IMR-90 (cell line): ENCODE measurements at regions not wholly inside any gene's neighbourhood (a gene's known extent, or its start where the extent isn't known, plus 50 kb on each side); places are given as distances from the start of the nearest gene placed in this dataset.

Experiments used
- ATAC-seq: fragments of 200-7000 bp; cut with Tn5 transposase; 2 replicates; pipeline ENCODE4 v1.9.1; 2020; ENCODE audit warnings: low read depth, mild to moderate bottlenecking, moderate library complexity
- BruUV-seq: library from RNA; stranded (reverse); fragments of 400-500 nt; replicated peaks from 2 replicates; lab custom pipeline; 2021; lab: Mats Ljungman, UMichigan
- CTCF ChIA-PET: fragments of 300-600 bp; formaldehyde crosslinking; extraction: SDS; loops from one replicate; lab custom pipeline; 2021; ENCODE audit warnings: antibody characterized with exemption; lab: Yijun Ruan, JAX
- POLR2A ChIA-PET: fragments of 300-600 bp; sonication (Branson Sonifier 250); formaldehyde crosslinking; loops from one replicate; lab custom pipeline; 2022; ENCODE audit warnings: antibody characterized with exemption; ENCODE audit not compliant: unreplicated experiment; lab: Charles Lee
- DNase-seq: peaks from one replicate; pipeline ENCODE4 v3.0.0; 2013
- H2AFZ ChIP-seq: replicated peaks from 2 replicates; pipeline ENCODE3; 2013; ENCODE audit warnings: low read length, mild to moderate bottlenecking; ENCODE audit not compliant: poor library complexity
- H2AK5ac ChIP-seq: 2 replicates; pipeline ENCODE4 v1.6.1; 2013; ENCODE audit warnings: low read depth, low read length, inconsistent platforms
- H2AK9ac ChIP-seq: replicated peaks from 2 replicates; pipeline ENCODE3; 2013; ENCODE audit warnings: mild to moderate bottlenecking, low read depth, low read length, moderate library complexity; ENCODE audit not compliant: poor library complexity
- H2BK120ac ChIP-seq: 2 replicates; pipeline ENCODE4 v1.6.1; 2013; ENCODE audit warnings: low read depth, low read length, inconsistent platforms
- H2BK15ac ChIP-seq: 3 replicates; pipeline ENCODE4 v1.6.1; 2013; ENCODE audit warnings: low read depth, low read length, inconsistent platforms
- H2BK20ac ChIP-seq: 2 replicates; pipeline ENCODE4 v1.6.1; 2013; ENCODE audit warnings: low read depth, mild to moderate bottlenecking, inconsistent platforms, low read length, moderate library complexity
- H2BK5ac ChIP-seq: 2 replicates; pipeline ENCODE4 v1.6.1; 2013; ENCODE audit warnings: mild to moderate bottlenecking, low read depth, low read length, inconsistent platforms; ENCODE audit not compliant: poor library complexity, severe bottlenecking
- H3K14ac ChIP-seq: replicated peaks from 2 replicates; pipeline ENCODE4 v1.6.1; 2013; ENCODE audit warnings: low read depth, low read length, inconsistent platforms
- H3K18ac ChIP-seq: 2 replicates; pipeline ENCODE4 v1.6.1; 2013; ENCODE audit warnings: low read depth, low read length, control low read depth
- H3K23ac ChIP-seq: 2 replicates; pipeline ENCODE4 v1.6.1; 2013; ENCODE audit warnings: low read depth, low read length, inconsistent platforms
- H3K27ac ChIP-seq: 2 replicates; pipeline ENCODE4 v1.5.1; 2013; ENCODE audit warnings: mild to moderate bottlenecking, control low read depth, low read length; ENCODE audit not compliant: insufficient read depth
- H3K27me3 ChIP-seq: 2 replicates; pipeline ENCODE4 v1.6.1; 2013; ENCODE audit warnings: low read length; ENCODE audit not compliant: control insufficient read depth, insufficient read depth
- H3K36me3 ChIP-seq: 2 replicates; pipeline ENCODE4 v1.6.1; 2013; ENCODE audit warnings: low read length, mixed read lengths; ENCODE audit not compliant: control insufficient read depth, insufficient read depth
- H3K4ac ChIP-seq: 2 replicates; pipeline ENCODE4 v1.6.1; 2013; ENCODE audit warnings: low read depth, low read length, inconsistent platforms
- H3K4me1 ChIP-seq: 2 replicates; pipeline ENCODE4 v1.6.1; 2013; ENCODE audit warnings: low read length, mixed read lengths; ENCODE audit not compliant: control insufficient read depth, insufficient read depth
- H3K4me2 ChIP-seq: 2 replicates; pipeline ENCODE4 v1.6.1; 2013; ENCODE audit warnings: low read depth, mild to moderate bottlenecking, control low read depth, low read length, moderate library complexity
- H3K4me3 ChIP-seq: 2 replicates; pipeline ENCODE4 v1.5.1; 2013; ENCODE audit warnings: low read depth, mild to moderate bottlenecking, control low read depth, low read length, moderate library complexity; ENCODE audit not compliant: insufficient read depth
- H3K56ac ChIP-seq: 2 replicates; pipeline ENCODE4 v1.6.1; 2013; ENCODE audit warnings: low read length, inconsistent platforms; ENCODE audit not compliant: insufficient read depth; ENCODE audit errors: extremely low read depth
- H3K79me1 ChIP-seq, 2 experiments: 2 replicates each; pipeline ENCODE4 v1.6.1; 2013; ENCODE audit warnings: low read length in 2 of 2, inconsistent platforms in 1 of 2, low read depth in 1 of 2
- H3K9ac ChIP-seq: 2 replicates; pipeline ENCODE4 v1.6.1; 2013; ENCODE audit warnings: low read depth, low read length, control low read depth
- H3K9me1 ChIP-seq: 2 replicates; pipeline ENCODE4 v1.6.1; 2013; ENCODE audit warnings: low read length, inconsistent platforms; ENCODE audit not compliant: insufficient read depth
- H3K9me3 ChIP-seq: 2 replicates; pipeline ENCODE4 v1.6.1; 2013; ENCODE audit warnings: low read length; ENCODE audit not compliant: control insufficient read depth, insufficient read depth
- H4K20me1 ChIP-seq: 2 replicates; pipeline ENCODE4 v1.6.1; 2013; ENCODE audit warnings: low read length, inconsistent platforms; ENCODE audit not compliant: insufficient read depth
- H4K5ac ChIP-seq: 2 replicates; pipeline ENCODE4 v1.6.1; 2013; ENCODE audit warnings: mild to moderate bottlenecking, low read depth, low read length, control low read depth
- H4K8ac ChIP-seq, 2 experiments: 2 replicates each; pipeline ENCODE4 v1.6.1; 2013; ENCODE audit warnings: low read depth in 2 of 2, low read length in 2 of 2, control low read depth in 1 of 2, inconsistent platforms in 1 of 2
- H4K91ac ChIP-seq: 2 replicates; pipeline ENCODE4 v1.6.1; 2013; ENCODE audit warnings: low read depth, low read length, inconsistent platforms; ENCODE audit not compliant: insufficient read depth
- BHLHE40 ChIP-seq: fragments of 150-350 bp; IDR thresholded peaks from 2 replicates; pipeline ENCODE4 v1.6.1; 2016; ENCODE audit warnings: mild to moderate bottlenecking, low read depth, low read length
- CEBPB ChIP-seq: IDR thresholded peaks from 2 replicates; pipeline ENCODE4 v1.6.1; 2012; ENCODE audit warnings: low read depth, low read length, improper control_type of control experiment
- CHD1 ChIP-seq: IDR thresholded peaks from 2 replicates; pipeline ENCODE4 v1.6.1; 2012; ENCODE audit warnings: low read depth, low read length, improper control_type of control experiment
- ELK1 ChIP-seq: fragments of 150-350 bp; IDR thresholded peaks from 2 replicates; pipeline ENCODE4 v1.6.1; 2016; ENCODE audit warnings: low read depth, mild to moderate bottlenecking, low read length, moderate library complexity, borderline replicate concordance
- FOS ChIP-seq: fragments of 150-350 bp; IDR thresholded peaks from 2 replicates; pipeline ENCODE4 v1.6.1; 2016; ENCODE audit warnings: low read depth, low read length
- MAFK ChIP-seq: IDR thresholded peaks from 2 replicates; pipeline ENCODE4 v1.6.1; 2012; ENCODE audit warnings: low read depth, low read length, improper control_type of control experiment
- MAZ ChIP-seq: IDR thresholded peaks from 2 replicates; pipeline ENCODE4 v1.6.1; 2012; ENCODE audit warnings: low read depth, mild to moderate bottlenecking, low read length, improper control_type of control experiment, moderate library complexity, borderline replicate concordance
- MXI1 ChIP-seq: IDR thresholded peaks from 2 replicates; pipeline ENCODE4 v1.6.1; 2012; ENCODE audit warnings: low read depth, mild to moderate bottlenecking, low read length, moderate library complexity, borderline replicate concordance
- NFE2L2 ChIP-seq: fragments of 150-350 bp; IDR thresholded peaks from 2 replicates; pipeline ENCODE4 v1.6.1; 2016; ENCODE audit warnings: low read depth, mild to moderate bottlenecking, low read length
- POLR2A ChIP-seq: IDR thresholded peaks from 2 replicates; pipeline ENCODE4 v1.6.1; 2012; ENCODE audit warnings: mild to moderate bottlenecking, low read depth, low read length
- RAD21 ChIP-seq: IDR thresholded peaks from 2 replicates; pipeline ENCODE4 v1.6.1; 2012; ENCODE audit warnings: low read length, improper control_type of control experiment
- RCOR1 ChIP-seq: IDR thresholded peaks from 2 replicates; pipeline ENCODE4 v1.6.1; 2012; ENCODE audit warnings: mild to moderate bottlenecking, low read length, improper control_type of control experiment; ENCODE audit not compliant: insufficient replicate concordance
- RFX5 ChIP-seq: IDR thresholded peaks from 2 replicates; pipeline ENCODE4 v1.8.0; 2012; ENCODE audit warnings: low read depth, mild to moderate bottlenecking, low read length, moderate library complexity
- SMC3 ChIP-seq: fragments of 150-350 bp; IDR thresholded peaks from 2 replicates; pipeline ENCODE4 v1.6.1; 2016; ENCODE audit warnings: low read depth, mild to moderate bottlenecking, antibody characterized with exemption, low read length, moderate library complexity
- WGBS, 2 experiments: methylation state at CpG; one replicate each; pipeline versions ENCODE4 v1.1.5 to v1.1.7; 2013; ENCODE audit warnings: missing lambda C conversion rate in 2 of 2; ENCODE audit not compliant: insufficient read length in 1 of 2; ENCODE audit errors: extremely low coverage in 2 of 2; 5-methylcytosine and 5-hydroxymethylcytosine counted together
- dilution Hi-C: fragments of 300-500 bp; cut with HindIII; formaldehyde crosslinking; loops from one replicate; pipeline ENCODE4 v1.14.3; 2018; ENCODE audit warnings: low sequenced_read_pairs; ENCODE audit not compliant: unreplicated experiment
- in situ Hi-C: fragments of 300-500 bp; cut with MboI; formaldehyde crosslinking; loops from 3 replicates; pipeline ENCODE4 v1.14.3; 2019; ENCODE audit warnings: low sequenced_read_pairs, inconsistent platforms, mixed read lengths
- intact Hi-C: fragments of 100-400 bp; cut with micrococcal nuclease; formaldehyde crosslinking; loops from 2 replicates; pipeline ENCODE4 v1.10.0; 2022
- TF ChIP-seq, protein P1 (sequence below): conservative IDR thresholded peaks from 2 replicates; pipeline ENCODE4 v1.5.1; 2012; ENCODE audit warnings: mild to moderate bottlenecking, low read depth, low read length, improper control_type of control experiment
- TF ChIP-seq, protein P2 (sequence below): fragments of 150-350 bp; IDR thresholded peaks from 2 replicates; pipeline ENCODE4 v1.6.1; 2017; ENCODE audit warnings: mild to moderate bottlenecking, antibody characterized with exemption, low read length, low read depth

DNA sequence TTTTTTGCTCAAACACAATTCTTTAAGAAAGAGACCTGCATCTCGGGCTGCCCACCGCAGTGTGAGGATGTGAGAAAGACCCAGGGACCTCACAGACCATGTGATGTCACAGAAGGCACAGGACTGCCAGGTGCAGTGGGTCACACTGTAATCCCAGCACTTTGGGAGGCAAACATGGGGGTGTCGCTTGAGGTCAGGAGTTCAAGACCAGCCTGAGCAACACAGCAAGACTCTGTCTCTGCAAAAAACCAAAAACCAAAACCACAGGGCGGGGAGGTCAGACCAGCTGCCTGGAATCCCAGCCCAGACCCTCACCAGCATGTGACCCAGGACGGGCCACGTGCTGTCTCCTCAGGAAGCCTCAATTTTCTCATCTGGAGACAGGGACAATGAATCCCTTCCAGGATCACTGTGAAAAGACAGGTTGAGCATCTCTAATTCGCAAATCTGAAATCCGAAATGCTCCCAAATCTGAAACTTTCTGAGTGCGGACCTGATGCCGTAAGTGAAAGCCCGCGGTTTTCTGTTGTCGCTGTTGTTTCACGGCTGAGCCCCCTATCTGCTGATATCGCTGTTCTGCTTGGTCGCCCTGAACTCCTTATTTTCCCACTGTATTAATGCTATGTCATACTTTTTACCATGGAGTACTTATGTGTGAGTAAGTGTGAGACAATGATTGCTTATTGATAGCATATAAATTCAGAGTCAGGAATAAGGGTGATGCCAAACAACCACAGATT is 159.5 kb upstream of the PTPN1 start:
- Histone ChIP-seq H3K9me3 (no peaks in the 10 kb centered on the region), H2BK120ac (no peak overlapping the region), H3K4ac (peak overlapping the region; percentile 42; the same call in 1 of the 2 replicates), H3K14ac (no peak overlapping the region), H3K18ac (no peak overlapping the region), H2BK15ac (no peak overlapping the region), H3K56ac (no peak overlapping the region), H3K4me3 (no peak overlapping the region), H4K5ac (no peak overlapping the region), H2BK20ac (no peak overlapping the region), H4K91ac (no peak overlapping the region), H4K20me1 (no peaks in the 10 kb centered on the region; the same call in 1 of the 2 replicates), H3K27ac (no peak overlapping the region), H3K4me1 (peaks cover 10% of the 10 kb centered on the region), H3K23ac (no peak overlapping the region), H3K36me3 (no peaks in the 10 kb centered on the region), H4K8ac (no peak overlapping the region), H2BK5ac (no peak overlapping the region), H3K4me2 (no peak overlapping the region), H3K79me1 (peaks cover 0 to 5% of the 10 kb centered on the region in 2 experiments; a peak in 1 of 4 replicates), H3K9ac (no peak overlapping the region), H3K9me1 (peaks cover 6% of the 10 kb centered on the region), H2AK5ac (0 out of 2 replicates have a peak overlapping the region, but pooled peaks have one; percentile 25), H2AK9ac (no peak overlapping the region), H2AFZ (no peak overlapping the region), H3K27me3 (no peaks in the 10 kb centered on the region)
- in situ Hi-C loops (no loop called here), dilution Hi-C loops (no loop called here), intact Hi-C loops (no loop called here)
- TF ChIP-seq MAZ = no peak
- no peak for TF ChIP-seq BHLHE40
- TF ChIP-seq ELK1 = no peak
- TF ChIP-seq CHD1 = no peak
- no peak for TF ChIP-seq RCOR1
- TF ChIP-seq FOS = no peak
- TF ChIP-seq CEBPB = no peak
- TF ChIP-seq, protein P1, sequence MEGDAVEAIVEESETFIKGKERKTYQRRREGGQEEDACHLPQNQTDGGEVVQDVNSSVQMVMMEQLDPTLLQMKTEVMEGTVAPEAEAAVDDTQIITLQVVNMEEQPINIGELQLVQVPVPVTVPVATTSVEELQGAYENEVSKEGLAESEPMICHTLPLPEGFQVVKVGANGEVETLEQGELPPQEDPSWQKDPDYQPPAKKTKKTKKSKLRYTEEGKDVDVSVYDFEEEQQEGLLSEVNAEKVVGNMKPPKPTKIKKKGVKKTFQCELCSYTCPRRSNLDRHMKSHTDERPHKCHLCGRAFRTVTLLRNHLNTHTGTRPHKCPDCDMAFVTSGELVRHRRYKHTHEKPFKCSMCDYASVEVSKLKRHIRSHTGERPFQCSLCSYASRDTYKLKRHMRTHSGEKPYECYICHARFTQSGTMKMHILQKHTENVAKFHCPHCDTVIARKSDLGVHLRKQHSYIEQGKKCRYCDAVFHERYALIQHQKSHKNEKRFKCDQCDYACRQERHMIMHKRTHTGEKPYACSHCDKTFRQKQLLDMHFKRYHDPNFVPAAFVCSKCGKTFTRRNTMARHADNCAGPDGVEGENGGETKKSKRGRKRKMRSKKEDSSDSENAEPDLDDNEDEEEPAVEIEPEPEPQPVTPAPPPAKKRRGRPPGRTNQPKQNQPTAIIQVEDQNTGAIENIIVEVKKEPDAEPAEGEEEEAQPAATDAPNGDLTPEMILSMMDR = no peak
- TF ChIP-seq, protein P2, sequence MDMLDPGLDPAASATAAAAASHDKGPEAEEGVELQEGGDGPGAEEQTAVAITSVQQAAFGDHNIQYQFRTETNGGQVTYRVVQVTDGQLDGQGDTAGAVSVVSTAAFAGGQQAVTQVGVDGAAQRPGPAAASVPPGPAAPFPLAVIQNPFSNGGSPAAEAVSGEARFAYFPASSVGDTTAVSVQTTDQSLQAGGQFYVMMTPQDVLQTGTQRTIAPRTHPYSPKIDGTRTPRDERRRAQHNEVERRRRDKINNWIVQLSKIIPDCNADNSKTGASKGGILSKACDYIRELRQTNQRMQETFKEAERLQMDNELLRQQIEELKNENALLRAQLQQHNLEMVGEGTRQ = no peak
- no peak for TF ChIP-seq MAFK
- TF ChIP-seq SMC3 = no peak
- no peak for TF ChIP-seq RAD21
- no peak for TF ChIP-seq MXI1
- no peak for TF ChIP-seq RFX5
- TF ChIP-seq NFE2L2 = no peak
- no peak for TF ChIP-seq POLR2A
- DNase-seq = no peak
- ChIA-PET POLR2A (no interaction called here), CTCF (no interaction called here)
- WGBS, 2 experiments = 100% methylated on average over 4 of the region's 16 CpGs; no CpG with 5 or more reads in 1 of the 2 experiments
- no peak for ATAC-seq
- BruUV-seq = no TSS peak
